H1 (cell line): ENCODE measurements at regions not wholly inside any gene's neighbourhood (a gene's known extent, or its start where the extent isn't known, plus 50 kb on each side); places are given as distances from the start of the nearest gene placed in this dataset.

ENCODE experiments used
- CTCF ChIP-seq, 3 experiments: IDR thresholded peaks; 1 replicate in 2 of 3; 2 replicates in 1 of 3; pipeline versions ENCODE4 v1.5.1 to v1.6.1; 2011; ENCODE audit warnings: low read length in 3 of 3, mild to moderate bottlenecking in 3 of 3, inconsistent platforms in 2 of 3, low read depth in 1 of 3, moderate library complexity in 1 of 3; ENCODE audit not compliant: insufficient read depth in 1 of 3; ENCODE audit errors: control extremely low read depth in 1 of 3
- POLR2AphosphoS5 ChIP-seq: IDR thresholded peaks from 2 replicates; pipeline ENCODE4 v1.6.1; 2011; ENCODE audit warnings: low read depth, low read length
- SIX5 ChIP-seq: IDR thresholded peaks from 2 replicates; pipeline ENCODE4 v1.6.1; 2011; ENCODE audit warnings: mild to moderate bottlenecking, low read depth, low read length

GRCh38 chr3:102178817-102179216 is 256.0 kb upstream of the ZPLD1 start:
- TF ChIP-seq POLR2AphosphoS5: no peak
- TF ChIP-seq SIX5: no peak
- TF ChIP-seq CTCF (IDR thresholded peaks at IDR 0.05; ENCODE audit: control extremely low read depth in 1 of 3, insufficient read depth in 1 of 3, low read depth in 1 of 3, low read length in 3 of 3): no peak
